Stimulated activated CD4-positive, alpha-beta T cell treated with anti-CD3 and anti-CD28 coated beads, Interleukin-4, amount 100 ng/mL, for 4 hours (primary cell): ENCODE measurements at regions not wholly inside any gene's neighbourhood (a gene's known extent, or its start where the extent isn't known, plus 50 kb on each side); places are given as distances from the start of the nearest gene placed in this dataset.

ENCODE experiments used
- DNase-seq, 2 experiments: peaks; one replicate each; pipeline ENCODE4 v3.0.0-alpha.2; 2020

GRCh38 chr5:96015709-96016108 lies 54.1 kb upstream of the ELL2 start:
- DNase-seq: no peak

GRCh38 chr5:96014395-96014794 lies 52.7 kb upstream of the ELL2 start:
- no peak for DNase-seq

- DNase-seq: no peak
Measured at GRCh38 chr5:96013254-96013653, 51.6 kb upstream of the ELL2 start.

GRCh38 chr5:96012399-96012798 lies 50.7 kb upstream of the ELL2 start:
- no peak for DNase-seq
